ENCODE measurements at regions not wholly inside any gene's neighbourhood (a gene's known extent, or its start where the extent isn't known, plus 50 kb on each side); places are given as distances from the start of the nearest gene placed in this dataset.
"Not testable (repeated sequence)": the region's sequence is repeated elsewhere in the genome, so short reads cannot be mapped to it uniquely, and the experiment has no call there.

DNA sequence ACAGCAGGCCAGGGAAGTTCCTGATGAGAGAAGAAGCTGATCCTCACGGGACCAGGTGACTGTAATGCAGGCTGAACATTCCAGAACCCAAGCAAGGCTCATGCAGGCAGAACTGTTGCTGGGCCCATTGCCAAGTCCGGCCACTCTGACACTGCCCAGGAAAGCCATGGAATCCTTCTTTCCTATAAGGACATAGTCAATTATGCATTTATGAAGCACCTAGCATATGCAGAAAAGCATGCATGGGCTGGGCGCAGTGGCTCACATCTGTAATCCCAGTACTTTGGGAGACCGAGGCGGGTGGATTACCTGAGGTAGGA, 83.7 kb upstream of the SLC1A3 start:
- no peak for DNase-seq

- DNase-seq, result no peak
Measured at GRCh38 chr5:36523450-36523849, 83.0 kb upstream of the SLC1A3 start.

GRCh38 chr5:36523926-36524325, 82.5 kb upstream of the SLC1A3 start:
- peak in 3 of 56 donors; percentile 13 to 30 (median 17) for DNase-seq

GRCh38 chr5:36526537-36526936, 79.9 kb upstream of the SLC1A3 start:
- DNase-seq, result no peak

DNA sequence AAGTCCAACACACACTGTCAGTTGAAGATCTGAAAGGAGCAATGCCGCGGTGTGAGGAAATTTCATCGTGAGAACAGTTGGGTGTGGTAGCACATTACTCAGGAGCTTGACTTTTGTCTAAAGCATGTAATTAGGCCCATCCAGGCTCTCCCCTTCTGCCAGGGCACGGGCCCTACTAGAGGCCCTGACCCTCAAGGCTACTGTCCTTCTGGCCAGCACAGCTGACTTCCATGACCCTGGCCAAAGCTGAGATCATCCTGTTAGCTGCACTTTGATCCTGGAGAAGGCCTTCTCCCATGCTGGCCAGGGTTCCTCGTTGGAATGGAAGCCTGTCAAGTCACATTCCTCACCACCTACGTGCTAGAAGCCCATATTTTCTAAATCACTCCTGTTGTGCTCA, 77.8 kb upstream of the SLC1A3 start:
- no peak for DNase-seq

GRCh38 chr5:36529142-36529541, 77.3 kb upstream of the SLC1A3 start:
- DNase-seq, result no peak

GRCh38 chr5:36530215-36530614, 76.2 kb upstream of the SLC1A3 start:
- DNase-seq, result peak in 1 of 56 donors; percentile 6

DNA sequence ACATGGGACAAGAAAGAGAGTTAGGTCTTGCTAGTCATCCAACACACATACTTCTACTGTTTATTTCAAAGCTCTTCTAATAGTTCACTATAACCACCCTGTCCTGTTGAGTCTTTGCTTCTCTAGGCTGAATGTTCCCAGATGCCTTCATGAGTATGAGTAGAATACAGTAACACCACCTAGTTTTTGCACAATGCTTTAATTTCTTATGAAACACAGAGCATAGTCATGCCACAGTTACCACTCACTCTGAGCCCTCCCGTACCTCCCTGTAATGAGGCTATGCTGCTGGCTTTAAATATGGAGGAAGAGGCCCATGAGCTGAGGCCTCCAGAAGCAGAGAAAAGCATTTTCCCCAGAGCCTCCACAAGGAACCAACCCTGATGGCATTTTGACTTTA, 75.0 kb upstream of the SLC1A3 start:
- no peak for DNase-seq

DNA sequence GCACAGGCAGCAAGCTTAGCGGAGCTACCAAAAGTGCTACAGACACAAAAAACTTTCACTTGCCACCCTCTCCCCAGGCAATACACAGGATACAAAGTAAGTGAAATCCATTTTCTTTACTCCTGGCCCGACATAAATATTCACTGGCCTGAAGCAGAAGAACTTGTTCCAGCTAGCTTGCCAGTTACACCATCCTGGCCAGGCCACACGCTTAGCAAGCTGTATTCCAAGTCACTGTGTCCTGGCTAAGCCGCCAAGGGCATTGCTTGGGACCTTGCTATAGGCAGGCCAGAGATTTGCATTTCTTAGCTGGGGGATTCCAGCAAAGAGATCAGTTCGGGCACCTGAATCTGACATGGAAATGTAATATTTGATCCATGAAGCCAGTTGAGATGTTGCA, 71.0 kb upstream of the SLC1A3 start:
- peak in 19 of 56 donors; percentile 4 to 70 (median 33) for DNase-seq

GRCh38 chr5:36535859-36536615, 70.4 kb upstream of the SLC1A3 start:
- DNase-seq, result peak in 10 of 56 donors; percentile 9 to 59 (median 25)

- DNase-seq, result no peak
Measured at GRCh38 chr5:36536616-36537005, 69.8 kb upstream of the SLC1A3 start.

- DNase-seq, result peak in 5 of 56 donors; percentile 7 to 63 (median 24)
Measured at GRCh38 chr5:36537724-36538123, 68.7 kb upstream of the SLC1A3 start.

DNA sequence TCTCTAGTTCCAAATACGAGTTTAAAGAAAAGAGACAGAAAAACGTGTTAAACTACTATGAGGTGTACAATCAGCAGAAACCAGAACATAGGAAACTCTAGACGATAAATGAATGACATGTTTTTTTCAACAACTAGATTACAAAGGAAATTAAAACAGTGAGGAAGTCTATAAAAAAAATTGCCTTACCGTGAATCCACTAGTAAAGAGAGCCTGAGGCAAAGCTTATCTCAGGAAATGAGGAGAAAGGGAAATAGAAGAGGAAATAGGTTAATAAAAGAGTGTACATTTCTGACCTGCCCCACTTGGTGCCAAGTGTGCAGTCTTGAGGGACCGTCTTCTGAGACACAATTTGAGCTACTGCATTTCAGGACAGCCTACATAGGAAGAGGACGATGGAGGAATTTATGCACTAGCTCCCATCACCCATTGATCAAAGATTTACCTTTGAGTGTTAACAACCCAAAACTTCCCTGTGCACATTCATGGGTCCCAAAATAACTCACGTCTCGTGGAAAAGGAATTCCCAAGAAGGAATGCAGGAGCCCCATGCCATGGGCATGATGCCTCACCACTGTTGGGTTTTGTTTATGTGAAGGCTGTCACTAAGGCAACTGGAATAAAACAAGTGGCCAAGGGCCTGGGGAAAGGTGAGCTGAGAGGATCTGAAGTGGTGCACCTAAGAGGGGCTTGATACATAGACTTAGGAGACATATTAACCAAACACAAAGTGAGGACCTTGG, 53.6 kb upstream of the SLC1A3 start:
- DNase-seq, result no peak

- not testable (repeated sequence) for DNase-seq
Measured at GRCh38 chr5:36555035-36555434, 51.4 kb upstream of the SLC1A3 start.
